PC-3 (cell line): ENCODE measurements at regions not wholly inside any gene's neighbourhood (a gene's known extent, or its start where the extent isn't known, plus 50 kb on each side); places are given as distances from the start of the nearest gene placed in this dataset.

Experiments
- EZH2 ChIP-seq: fragments of 300-600 bp; sonication (generic); IDR thresholded peaks from one replicate; pipeline ENCODE4 v1.6.1; 2017; ENCODE audit warnings: antibody characterized with exemption, mild to moderate bottlenecking, low read length; ENCODE audit not compliant: unreplicated experiment
- TF ChIP-seq, protein P1 (sequence below): fragments of 300-600 bp; sonication (generic); conservative IDR thresholded peaks from 2 replicates; pipeline ENCODE4 v1.5.1; 2017; ENCODE audit warnings: antibody characterized with exemption, low read depth, mild to moderate bottlenecking, low read length

DNA sequence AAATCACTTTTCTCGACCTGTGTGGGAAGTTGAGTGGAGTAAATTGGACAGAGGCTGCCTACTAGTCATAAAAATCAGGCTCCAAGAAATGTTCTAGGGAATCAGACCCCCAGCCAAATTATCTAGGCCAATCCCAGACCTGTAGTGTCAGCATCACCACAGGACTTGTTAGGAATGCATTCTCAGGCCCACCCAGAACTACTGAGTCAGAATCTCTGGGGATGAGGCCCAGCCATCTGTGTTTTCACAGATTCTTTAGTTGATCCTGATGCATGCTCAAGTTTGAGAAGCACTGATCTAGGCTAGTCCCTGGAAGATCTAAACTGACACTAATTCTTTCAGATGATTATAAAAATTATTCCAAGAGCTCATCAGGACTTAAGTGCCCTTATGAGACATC lies 434.0 kb upstream of the MEIS1 start:
- no peak for TF ChIP-seq EZH2
- TF ChIP-seq, protein P1, sequence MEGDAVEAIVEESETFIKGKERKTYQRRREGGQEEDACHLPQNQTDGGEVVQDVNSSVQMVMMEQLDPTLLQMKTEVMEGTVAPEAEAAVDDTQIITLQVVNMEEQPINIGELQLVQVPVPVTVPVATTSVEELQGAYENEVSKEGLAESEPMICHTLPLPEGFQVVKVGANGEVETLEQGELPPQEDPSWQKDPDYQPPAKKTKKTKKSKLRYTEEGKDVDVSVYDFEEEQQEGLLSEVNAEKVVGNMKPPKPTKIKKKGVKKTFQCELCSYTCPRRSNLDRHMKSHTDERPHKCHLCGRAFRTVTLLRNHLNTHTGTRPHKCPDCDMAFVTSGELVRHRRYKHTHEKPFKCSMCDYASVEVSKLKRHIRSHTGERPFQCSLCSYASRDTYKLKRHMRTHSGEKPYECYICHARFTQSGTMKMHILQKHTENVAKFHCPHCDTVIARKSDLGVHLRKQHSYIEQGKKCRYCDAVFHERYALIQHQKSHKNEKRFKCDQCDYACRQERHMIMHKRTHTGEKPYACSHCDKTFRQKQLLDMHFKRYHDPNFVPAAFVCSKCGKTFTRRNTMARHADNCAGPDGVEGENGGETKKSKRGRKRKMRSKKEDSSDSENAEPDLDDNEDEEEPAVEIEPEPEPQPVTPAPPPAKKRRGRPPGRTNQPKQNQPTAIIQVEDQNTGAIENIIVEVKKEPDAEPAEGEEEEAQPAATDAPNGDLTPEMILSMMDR, result no peak
